ENCODE measurements at regions not wholly inside any gene's neighbourhood (a gene's known extent, or its start where the extent isn't known, plus 50 kb on each side); places are given as distances from the start of the nearest gene placed in this dataset.

DNA sequence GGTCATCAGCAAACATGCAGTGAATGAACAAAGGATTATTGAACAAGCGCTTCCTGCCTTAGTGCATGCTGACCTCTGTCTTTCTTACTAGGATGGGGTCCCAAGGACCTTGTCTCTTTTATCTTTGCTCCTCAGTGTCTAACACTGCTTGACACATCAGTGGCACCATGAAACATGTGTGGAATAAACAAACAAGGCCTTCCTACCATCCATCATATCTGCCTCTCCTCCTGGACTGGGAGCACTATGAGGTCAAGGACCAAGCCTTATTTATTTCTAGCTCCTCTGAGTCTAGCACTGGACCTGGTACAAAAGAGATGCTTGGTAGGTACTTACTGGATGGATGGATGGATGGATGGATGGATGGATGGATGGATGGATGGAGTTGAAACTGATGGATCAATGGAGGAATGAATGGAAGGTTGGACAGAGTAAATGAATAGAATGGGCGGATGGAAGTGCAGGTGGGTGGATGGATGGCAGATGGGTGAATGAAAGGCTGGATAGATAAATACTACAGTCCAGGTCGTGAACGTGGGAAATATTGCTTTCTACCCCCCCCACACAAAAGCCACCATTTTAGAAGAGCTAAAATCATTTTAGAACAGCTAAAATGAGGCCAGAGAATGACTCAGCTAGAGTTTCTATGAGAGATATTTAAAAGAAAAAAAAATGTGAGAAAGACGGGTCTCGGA lies 104.1 kb upstream of the PTPN1 start:
- no peak for DNase-seq (ENCODE audit: low read depth)

DNA sequence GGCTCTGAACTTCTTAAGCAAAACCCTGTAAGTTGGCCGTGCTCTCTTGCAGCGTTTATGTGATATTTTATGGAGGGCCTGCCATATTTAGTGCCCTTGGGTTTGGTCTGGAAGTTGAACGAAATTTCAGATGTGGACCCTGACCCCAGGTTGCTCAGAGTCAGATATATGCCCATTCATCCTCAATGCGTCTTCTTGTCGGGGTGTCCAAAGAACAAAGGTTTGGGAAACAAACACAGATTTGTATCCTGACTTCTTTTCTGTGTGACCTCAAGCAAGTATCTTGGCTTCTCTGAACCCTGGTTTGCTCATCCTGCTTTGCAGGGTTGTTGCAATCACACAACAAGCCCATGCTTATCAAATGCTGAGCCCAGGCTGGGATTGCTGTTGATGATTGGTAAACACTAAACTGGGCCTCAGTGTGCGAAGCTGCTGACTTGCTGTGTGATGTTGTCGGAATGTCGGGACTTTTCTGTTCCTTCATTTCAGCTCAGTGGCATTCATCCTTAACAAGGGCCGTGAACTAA lies 103.5 kb upstream of the PTPN1 start:
- DNase-seq (ENCODE audit: low read depth): no peak

DNA sequence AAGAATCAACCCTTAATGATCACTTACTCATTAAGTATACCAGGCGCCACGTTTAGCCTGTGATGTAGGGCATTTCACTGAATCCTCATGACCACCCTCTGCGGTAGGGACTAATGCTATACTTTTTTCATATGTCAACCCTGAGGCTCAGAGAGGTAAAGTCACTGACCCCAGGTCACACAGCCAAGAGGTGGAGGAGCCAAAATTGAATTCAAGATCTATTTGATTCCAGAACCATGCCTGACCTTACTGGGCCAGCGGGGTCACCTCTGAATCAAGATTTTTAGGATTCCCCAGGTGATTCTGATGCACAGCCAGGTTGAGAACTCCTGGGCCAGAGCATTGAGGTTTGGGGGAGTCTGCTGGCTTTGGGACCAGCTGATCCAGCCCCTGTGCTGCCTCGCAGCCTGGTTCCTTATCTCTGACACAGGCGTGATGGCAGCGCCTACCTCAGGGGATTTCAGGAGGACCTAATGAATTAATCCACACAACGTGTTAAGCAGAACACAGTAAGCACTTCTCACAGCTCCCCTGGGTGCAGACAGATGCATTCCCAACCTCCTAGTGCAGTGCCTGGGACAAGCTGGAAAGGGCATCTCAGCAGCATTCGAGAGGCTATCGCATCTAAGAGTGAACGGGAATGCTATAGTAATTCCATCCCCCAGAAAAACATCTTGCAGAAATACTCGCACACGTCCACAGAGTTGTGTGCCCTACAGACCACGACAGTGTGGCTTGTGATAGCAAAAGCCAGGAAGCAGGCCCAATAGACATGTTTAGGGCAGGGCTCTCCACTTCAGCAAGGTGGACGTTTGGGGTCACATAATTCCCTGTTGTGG lies 101.4 kb upstream of the PTPN1 start:
- no peak for DNase-seq (ENCODE audit: low read depth)

DNA sequence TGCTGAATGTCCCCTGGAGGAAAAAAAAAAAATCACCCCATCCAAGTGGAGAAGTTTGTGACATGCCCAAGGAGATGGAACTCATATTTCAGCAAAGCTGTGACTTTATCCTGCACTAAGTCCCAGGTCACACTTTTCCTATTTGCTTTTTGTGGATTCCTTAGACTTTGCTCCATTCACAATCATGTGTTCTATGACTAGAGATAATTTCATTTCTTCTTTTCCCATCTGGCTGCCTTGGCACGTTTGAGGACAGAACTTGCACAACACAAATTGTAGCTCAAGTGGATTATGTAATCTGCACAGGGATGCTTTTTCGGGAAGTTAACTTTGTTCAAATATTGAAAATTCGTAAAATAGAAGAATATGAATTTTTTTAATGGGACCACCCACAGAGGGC lies 100.7 kb upstream of the PTPN1 start:
- DNase-seq (ENCODE audit: low read depth): no peak

DNA sequence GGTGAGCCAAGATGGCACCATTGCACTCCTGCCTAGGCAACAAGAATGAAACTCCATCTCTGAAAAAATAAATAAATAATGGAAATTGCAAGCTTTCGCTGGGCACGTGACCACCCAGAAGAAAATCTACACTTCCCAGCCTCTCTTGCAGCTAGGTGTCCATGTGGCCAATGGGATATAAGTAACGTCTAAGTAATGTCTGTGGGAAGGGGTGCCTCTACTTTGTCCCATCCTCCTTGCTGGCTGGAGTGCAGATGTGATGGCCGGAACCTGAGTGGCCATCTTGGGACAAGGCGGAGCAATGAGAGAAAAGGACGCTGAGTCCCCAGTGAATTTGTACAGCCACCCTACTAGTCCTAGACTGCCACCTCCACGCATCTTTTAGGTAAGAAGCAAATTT lies 99.8 kb upstream of the PTPN1 start:
- no peak for DNase-seq (ENCODE audit: low read depth)

DNA sequence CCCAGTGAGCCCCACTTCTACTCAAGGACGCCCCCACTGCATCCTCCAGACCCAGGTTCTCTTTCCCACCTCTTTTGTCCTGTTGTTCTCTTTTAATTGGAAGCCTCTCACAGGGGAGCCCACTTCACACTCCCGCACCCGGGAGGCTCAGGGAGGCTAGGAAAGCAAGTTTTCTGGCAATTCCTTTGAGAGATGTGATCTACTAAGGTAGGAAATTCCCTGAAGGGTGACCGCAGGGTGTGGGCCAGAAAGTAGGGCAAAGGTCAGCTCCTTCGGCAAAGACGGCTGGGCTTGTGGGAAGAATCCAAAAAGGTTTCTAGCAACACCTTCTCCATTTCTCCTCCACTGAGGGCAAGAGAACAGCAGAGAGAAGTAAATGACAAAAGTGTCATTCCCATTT lies 98.1 kb upstream of the PTPN1 start:
- no peak for DNase-seq (ENCODE audit: low read depth)

DNA sequence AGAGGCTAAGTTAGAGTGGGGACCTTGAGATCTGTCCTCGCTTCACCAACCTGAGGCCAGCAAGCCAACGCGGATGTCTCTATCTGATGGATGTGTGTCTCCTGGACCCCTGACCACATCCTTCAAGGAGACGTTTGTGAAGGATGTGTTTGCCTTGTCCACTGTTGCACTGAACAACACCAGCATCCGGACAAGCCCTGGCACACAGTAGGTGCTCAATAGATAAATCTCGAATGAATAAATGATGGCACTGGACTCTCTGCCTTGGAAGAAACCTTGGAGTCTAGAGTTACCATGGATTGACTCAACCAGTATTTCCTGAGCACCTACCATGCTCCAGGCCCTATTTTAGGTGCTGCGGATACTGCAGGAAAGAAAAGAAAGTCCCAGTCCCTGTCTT lies 97.7 kb upstream of the PTPN1 start:
- no peak for DNase-seq (ENCODE audit: low read depth)

DNA sequence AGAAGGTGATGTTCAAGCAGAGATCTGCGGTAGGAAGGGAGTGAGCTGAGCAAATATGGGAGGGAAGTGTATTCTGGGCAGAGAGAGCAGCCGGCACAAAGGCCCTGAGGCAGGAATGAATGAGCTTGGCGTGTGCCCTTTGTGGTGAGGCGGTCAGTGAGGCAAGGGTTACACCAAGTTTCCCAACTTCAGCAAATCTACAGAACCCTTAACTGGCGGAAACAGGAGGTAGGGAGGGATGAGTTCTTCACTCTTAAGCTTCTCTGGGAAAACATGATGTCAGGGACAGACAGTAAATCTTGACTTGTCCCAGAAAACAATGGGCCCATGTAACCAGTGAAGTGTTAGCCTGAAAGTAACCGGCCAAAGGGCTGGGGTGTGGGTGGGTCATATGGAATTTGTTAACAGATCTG lies 97.1 kb upstream of the PTPN1 start:
- DNase-seq (ENCODE audit: low read depth): no peak

DNA sequence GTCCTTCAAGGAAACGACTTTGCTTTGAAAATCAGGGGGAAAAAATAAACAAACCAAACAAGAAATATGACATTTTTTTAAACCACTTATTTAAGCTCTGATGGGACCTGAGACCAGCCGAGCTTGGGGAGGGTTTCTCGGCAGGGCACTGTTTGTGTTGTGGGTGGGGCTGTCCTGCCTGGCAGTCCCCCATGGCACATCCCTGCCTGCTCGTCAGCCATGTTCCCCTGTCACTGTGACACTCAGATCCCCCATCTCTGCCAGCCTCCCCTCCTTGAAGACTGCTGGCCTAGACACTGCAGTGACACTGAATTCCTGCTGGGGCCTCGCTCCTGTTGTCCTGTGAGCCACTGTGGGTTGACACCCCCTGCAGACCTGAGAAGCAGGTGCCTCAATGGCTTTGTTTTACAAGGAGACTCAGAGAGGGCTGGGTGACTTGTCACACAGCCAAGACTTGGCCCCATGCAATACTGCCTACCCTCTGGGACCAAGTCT lies 95.1 kb upstream of the PTPN1 start:
- no peak for DNase-seq (ENCODE audit: low read depth)

DNA sequence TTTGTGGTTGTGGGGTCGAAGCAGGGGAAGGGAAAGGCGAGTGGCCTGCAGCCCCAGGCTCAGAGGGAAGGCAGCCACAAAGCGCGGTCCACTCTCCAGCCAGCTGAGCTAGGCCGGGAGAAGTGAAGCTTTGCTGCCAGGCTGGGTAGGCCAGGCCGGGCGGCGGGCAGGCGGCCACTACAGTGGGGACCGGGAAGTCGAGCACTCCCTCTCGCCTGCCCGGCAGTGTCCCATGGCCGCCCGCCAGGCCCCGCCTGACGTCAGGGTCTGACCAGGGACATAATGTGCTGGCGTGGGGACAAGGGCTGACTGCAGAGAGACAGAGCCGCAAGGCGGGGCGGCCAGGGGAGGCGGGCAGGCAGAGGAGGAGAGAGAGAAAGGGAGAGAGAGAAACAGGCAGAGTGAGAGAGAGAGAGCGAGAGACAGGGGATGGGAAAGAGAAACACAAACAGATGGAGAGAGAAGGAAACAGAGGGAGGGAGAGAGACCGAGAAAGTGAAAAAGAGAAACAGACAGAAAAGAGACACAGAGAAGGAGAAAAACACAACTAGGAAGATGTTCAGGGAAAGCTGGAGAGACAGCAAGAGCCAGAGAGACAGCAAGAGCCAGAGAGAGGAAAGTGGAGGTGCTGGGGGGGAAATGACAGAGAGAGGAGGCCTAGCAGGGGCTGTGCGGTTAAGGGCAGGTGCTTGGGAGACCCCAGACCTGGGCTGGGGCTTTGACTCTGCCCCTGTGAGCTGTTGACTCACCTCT lies 94.5 kb upstream of the PTPN1 start:
- DNase-seq (ENCODE audit: low read depth): no peak

DNA sequence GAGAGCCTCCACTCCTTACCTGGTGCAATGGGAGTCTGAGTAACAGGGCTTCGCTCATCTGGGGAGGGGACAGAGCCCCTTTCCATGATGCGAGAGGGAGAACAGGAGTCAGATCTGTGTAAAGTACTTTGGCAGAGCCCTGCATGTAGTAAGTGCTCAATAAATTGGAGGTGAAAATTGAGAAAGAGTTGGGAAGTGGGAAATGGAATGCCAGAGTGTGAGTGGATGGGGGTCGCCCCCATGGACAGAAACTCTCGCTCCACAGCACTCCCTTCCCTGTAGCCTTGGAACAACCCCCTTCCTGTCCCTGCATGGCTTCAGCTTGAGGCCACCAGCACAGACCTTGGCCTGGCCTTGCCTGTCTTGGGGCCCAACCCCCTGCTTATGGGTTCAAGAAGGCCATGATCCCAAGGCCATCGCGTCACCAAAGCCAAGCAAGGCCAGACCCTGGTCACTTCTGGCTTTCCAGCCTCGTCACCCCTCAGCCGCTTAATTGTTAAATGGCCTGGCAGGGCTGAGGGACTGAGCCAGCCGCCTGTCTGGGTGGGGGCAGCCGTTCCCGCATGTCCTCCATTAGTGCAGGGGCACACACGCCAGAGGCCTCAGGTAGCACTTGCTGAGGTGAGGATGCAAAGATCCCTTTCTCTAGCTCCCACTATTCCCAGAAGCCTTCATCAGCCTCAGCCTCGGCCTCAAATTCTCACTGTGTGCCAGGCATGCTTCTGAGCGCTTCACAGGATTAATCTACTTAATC lies 93.7 kb upstream of the PTPN1 start:
- no peak for DNase-seq (ENCODE audit: low read depth)

DNA sequence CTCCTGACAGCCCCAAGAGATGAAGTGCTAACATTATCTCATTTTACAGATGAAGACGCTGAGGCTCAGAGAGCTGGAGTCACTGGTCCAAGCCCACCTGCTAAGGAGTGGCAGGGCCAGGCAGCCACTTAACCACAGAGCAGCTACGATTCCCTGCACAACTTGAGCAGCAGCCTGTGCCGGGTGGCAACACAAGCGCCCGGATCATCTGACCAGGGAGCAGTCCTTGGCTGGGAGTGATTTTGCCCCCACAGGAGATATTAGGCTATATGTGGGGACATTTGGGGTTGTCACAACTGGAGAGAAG lies 93.2 kb upstream of the PTPN1 start:
- no peak for DNase-seq (ENCODE audit: low read depth)

DNA sequence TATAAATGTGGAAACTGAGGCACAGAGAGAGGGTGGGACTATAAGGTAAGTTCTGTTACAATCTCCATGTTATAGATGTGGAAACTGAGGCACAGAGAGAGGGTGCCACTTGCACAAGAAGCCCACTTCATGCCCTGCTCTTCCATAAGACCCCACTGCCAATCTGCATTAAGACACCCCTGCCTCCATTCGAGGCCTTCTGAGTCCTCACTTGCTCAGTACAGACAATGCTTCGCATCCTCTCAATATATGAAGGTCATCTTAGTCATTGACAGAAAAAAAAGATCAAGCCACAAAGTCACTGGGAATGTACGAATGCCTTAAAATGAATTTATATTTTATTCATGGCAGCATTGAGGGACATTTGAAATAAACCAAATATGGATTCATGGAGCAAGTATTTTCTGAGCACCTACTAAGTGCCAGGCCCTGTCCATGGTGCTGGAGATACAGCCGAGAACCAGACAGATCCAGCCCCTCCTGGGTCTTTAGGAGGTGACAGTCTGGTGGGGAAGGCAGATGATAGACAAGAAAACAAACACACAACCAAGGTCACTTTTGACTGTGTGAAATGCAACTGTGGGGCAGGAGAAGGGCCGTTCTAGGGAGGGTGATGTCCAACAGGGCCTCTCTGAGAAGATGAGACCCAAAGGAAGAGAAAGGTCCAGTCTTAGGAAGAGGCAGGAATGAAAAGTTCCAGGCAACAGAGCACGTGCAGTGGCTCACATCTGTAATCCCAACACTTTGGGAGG lies 92.5 kb upstream of the PTPN1 start:
- DNase-seq (ENCODE audit: low read depth): no peak

DNA sequence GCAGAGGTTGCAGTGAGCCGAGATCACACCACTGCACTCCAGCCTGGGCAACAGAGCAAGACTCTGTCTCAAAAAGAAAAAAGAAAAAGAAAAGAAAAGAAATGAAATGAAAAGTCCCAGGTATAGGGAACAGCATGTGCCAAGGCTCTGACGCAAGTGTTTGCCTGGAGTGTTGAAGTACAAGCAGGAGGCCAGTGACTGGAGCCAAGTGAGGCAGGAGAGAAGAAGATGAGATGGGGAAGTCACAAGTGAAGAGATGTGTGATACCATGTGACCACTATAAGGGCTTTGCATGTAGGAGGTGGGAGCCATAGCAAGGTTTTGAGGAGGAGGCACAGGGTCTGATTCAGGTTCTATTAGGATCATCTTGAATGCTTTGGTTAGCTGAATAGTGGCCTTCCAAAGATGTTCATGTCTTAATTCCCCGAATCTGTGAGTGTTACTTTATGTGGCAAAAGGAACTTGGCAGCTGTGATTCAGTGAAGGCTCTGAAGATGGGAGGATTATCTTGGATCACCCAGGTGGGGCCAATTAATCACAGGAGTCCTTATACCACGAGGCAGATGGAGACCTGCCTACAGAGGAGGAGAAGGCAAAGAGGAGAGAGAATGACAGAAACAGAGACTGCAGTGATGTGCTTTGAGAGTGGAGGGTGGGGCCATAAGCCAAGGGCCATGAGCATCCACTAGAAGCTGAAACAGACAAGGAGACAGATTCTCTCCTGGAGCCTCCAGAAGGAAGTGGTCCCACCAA lies 91.1 kb upstream of the PTPN1 start:
- DNase-seq (ENCODE audit: low read depth): no peak

DNA sequence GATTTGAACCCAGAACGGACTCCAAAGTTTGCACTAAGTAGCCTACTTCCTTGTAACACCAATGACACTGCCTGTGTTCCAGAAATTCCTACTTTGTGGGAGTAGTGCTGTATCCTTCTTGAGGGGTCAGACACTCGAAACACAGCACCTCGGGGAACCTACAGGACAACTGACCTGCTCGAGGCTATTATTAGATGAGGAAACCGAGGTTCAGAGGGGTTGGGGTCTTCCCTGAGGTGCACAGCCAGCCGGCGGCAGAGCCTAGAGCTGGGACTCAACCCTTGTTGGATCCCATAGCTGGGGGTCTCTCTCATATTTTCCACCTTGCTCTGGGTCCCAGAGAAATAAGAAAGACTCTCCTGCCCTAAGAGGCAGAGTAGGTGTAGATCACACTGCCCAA lies 89.8 kb upstream of the PTPN1 start:
- no peak for DNase-seq (ENCODE audit: low read depth)

DNA sequence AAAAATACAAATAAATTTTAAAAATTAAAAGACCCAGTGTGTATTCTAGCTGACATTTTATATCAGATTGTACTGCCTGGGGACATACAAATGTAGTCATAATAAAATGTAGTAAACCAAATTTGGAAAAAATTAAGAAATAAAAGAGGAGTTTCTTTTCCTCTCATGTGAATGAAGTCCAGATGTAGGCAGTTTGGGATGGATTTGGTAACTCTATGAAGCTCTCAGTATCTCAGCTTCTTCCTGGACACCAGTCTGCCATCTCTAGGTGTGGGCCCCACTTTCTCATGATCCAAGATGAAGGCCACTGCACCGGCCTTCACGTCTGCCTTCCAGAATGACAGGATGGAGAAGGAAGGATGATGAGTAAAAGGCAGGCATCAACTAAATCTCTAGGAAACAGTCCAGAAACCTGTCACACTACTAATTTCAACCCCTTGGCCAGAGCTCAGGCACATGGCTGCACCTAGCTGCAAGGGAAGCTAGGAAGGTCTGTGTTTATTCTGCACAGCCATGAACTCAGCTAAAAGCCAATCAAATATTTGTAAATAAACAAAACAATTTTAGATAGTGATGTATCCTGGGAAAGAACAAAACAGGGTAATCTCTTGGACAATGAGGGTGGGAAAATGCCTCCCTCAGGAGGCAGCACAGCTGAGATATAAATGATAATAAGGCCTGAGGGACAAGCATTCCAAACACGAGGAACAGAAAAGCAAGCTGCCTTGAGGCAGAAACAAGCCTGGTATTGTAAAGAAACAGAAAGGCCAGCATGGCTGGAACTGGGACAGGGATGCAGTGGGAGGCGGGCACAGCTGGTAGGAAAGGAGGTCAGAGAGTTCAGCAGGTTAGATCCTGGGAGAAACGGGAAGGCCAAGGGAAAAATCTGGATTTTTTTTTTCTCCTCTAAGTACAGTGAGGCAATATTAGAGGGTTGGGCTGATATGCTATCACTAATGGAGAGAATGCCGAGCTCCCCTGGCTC lies 88.5 kb upstream of the PTPN1 start:
- no peak for DNase-seq (ENCODE audit: low read depth)

DNA sequence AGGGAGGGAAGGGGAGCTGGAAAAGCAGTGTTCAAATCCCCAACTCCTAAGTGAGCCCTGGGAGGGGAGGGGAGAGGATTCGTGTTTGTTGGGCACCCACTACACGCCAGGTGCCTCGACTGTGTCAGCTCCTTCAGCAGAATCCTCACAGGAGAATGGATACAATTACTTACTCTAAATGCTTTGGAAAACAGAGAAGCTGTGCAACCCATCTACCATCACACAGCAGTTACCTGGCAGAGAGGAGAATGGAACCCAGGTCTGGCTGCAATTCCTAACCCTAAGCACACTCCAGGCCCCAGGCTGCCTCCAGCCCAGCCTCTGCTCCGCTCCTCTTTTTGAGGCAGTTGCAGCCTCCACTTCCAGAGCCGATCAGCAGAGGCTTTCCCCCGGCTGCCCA lies 86.4 kb upstream of the PTPN1 start:
- no peak for DNase-seq (ENCODE audit: low read depth)

DNA sequence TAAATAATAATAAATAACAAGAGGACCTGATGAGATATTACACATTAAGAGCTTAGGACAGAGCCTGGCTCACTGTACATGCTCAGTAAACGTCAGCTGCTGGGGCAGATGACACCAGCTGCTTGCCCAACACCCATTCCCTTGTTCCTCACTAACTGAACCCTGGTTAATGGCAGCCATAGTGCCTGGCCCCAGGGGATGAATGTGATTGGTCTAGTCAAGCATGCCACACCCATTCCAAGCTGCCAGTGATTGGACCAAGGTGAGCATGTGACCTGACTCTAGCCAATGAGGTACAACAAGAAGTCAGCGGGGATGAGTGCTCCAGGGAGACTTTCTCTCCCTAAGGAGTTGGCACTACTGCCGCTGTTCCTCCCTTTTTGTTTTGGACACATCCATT lies 85.1 kb upstream of the PTPN1 start:
- no peak for DNase-seq (ENCODE audit: low read depth)
